Suppressor macrophage (primary cell): ENCODE measurements at regions not wholly inside any gene's neighbourhood (a gene's known extent, or its start where the extent isn't known, plus 50 kb on each side); places are given as distances from the start of the nearest gene placed in this dataset.

Experiments used
- DNase-seq, 4 experiments: peaks; one replicate each; pipeline ENCODE4 v3.0.0-alpha.2; 2020 to 2022

- no peak for DNase-seq
Observed at GRCh38 chr5:98581112-98581997, 192.1 kb upstream of the RGMB start.

- DNase-seq: no peak
Observed at GRCh38 chr5:98583586-98583985, 189.9 kb upstream of the RGMB start.

GRCh38 chr5:98585661-98586310, 187.7 kb upstream of the RGMB start:
- no peak for DNase-seq

GRCh38 chr5:98586581-98586980, 186.9 kb upstream of the RGMB start:
- no peak for DNase-seq

- DNase-seq: no peak
Observed at GRCh38 chr5:98587166-98587565, 186.3 kb upstream of the RGMB start.

GRCh38 chr5:98588215-98588614, 185.2 kb upstream of the RGMB start:
- DNase-seq: no peak

GRCh38 chr5:98593418-98593817, 180.0 kb upstream of the RGMB start:
- no peak for DNase-seq

GRCh38 chr5:98594098-98594497, 179.4 kb upstream of the RGMB start:
- no peak for DNase-seq

GRCh38 chr5:98599016-98599415, 174.4 kb upstream of the RGMB start:
- no peak for DNase-seq

GRCh38 chr5:98602534-98603112, 170.8 kb upstream of the RGMB start:
- no peak for DNase-seq

- DNase-seq: no peak
Observed at GRCh38 chr5:98603456-98603855, 170.0 kb upstream of the RGMB start.

GRCh38 chr5:98604301-98604700, 169.2 kb upstream of the RGMB start:
- no peak for DNase-seq

GRCh38 chr5:98604721-98605425, 168.6 kb upstream of the RGMB start:
- DNase-seq: no peak

- no peak for DNase-seq
Observed at GRCh38 chr5:98605426-98605825, 168.0 kb upstream of the RGMB start.

- DNase-seq: no peak
Observed at GRCh38 chr5:98606961-98607360, 166.5 kb upstream of the RGMB start.

- no peak for DNase-seq
Observed at GRCh38 chr5:98608052-98608451, 165.4 kb upstream of the RGMB start.

- no peak for DNase-seq
Observed at GRCh38 chr5:98614341-98614740, 159.1 kb upstream of the RGMB start.

GRCh38 chr5:98621821-98622220, 151.6 kb upstream of the RGMB start:
- no peak for DNase-seq

- no peak for DNase-seq
Observed at GRCh38 chr5:98624145-98624880, 149.2 kb upstream of the RGMB start.

GRCh38 chr5:98627121-98627520, 146.3 kb upstream of the RGMB start:
- DNase-seq: no peak

GRCh38 chr5:98630621-98631020, 142.8 kb upstream of the RGMB start:
- no peak for DNase-seq

- no peak for DNase-seq
Observed at GRCh38 chr5:98631311-98632054, 142.0 kb upstream of the RGMB start.
